H9 (cell line): ENCODE measurements at regions not wholly inside any gene's neighbourhood (a gene's known extent, or its start where the extent isn't known, plus 50 kb on each side); places are given as distances from the start of the nearest gene placed in this dataset.

Experiments
- DNase-seq: peaks from one replicate; pipeline ENCODE4 v3.0.0-alpha.2; 2017
- H2AFZ ChIP-seq: one replicate; pipeline ENCODE4 v1.6.1; 2013; ENCODE audit warnings: mild to moderate bottlenecking, low read length, control low read depth, moderate library complexity
- H2AK5ac ChIP-seq: 2 replicates; pipeline ENCODE4 v1.6.1; 2013; ENCODE audit warnings: low read length, control low read depth, mixed read lengths; ENCODE audit not compliant: insufficient read length
- H2BK120ac ChIP-seq: one replicate; pipeline ENCODE4 v1.6.1; 2013; ENCODE audit warnings: low read depth, mild to moderate bottlenecking, low read length, control low read depth, inconsistent platforms; ENCODE audit not compliant: poor library complexity, severe bottlenecking
- H2BK12ac ChIP-seq: 2 replicates; pipeline ENCODE4 v1.6.1; 2013; ENCODE audit warnings: low read length, control low read depth, mixed read lengths, low read depth; ENCODE audit not compliant: insufficient read length
- H2BK15ac ChIP-seq: 2 replicates; pipeline ENCODE4 v1.6.1; 2013; ENCODE audit warnings: low read depth, low read length, control low read depth
- H2BK20ac ChIP-seq: one replicate; pipeline ENCODE4 v1.6.1; 2013; ENCODE audit warnings: low read depth, mild to moderate bottlenecking, low read length, control low read depth, inconsistent platforms; ENCODE audit not compliant: poor library complexity, severe bottlenecking
- H2BK5ac ChIP-seq: 2 replicates; pipeline ENCODE4 v1.6.1; 2013; ENCODE audit warnings: low read length, control low read depth, mixed read lengths; ENCODE audit not compliant: insufficient read length
- H3K14ac ChIP-seq: 2 replicates; pipeline ENCODE4 v1.6.1; 2013; ENCODE audit warnings: low read length, control low read depth; ENCODE audit not compliant: insufficient read depth
- H3K18ac ChIP-seq: 2 replicates; pipeline ENCODE4 v1.6.1; 2013; ENCODE audit warnings: low read depth, mild to moderate bottlenecking, mixed read lengths, low read length, control low read depth; ENCODE audit not compliant: insufficient read length
- H3K23ac ChIP-seq: 2 replicates; pipeline ENCODE4 v1.6.1; 2013; ENCODE audit warnings: low read length, control low read depth, mixed read lengths, low read depth; ENCODE audit not compliant: insufficient read length
- H3K23me2 ChIP-seq: 2 replicates; pipeline ENCODE4 v1.6.1; 2013; ENCODE audit warnings: low read depth, mild to moderate bottlenecking, mixed read lengths, low read length, control low read depth; ENCODE audit not compliant: insufficient read length, poor library complexity, severe bottlenecking
- H3K27ac ChIP-seq: 2 replicates; pipeline ENCODE4 v1.5.1; 2013; ENCODE audit warnings: low read length, control low read depth, mixed read lengths, low read depth; ENCODE audit not compliant: insufficient read length
- H3K27me3 ChIP-seq: 2 replicates; pipeline ENCODE4 v1.6.1; 2013; ENCODE audit warnings: low read length, control low read depth, inconsistent platforms; ENCODE audit not compliant: insufficient read depth
- H3K4ac ChIP-seq: 2 replicates; pipeline ENCODE4 v1.6.1; 2013; ENCODE audit warnings: low read depth, mild to moderate bottlenecking, control low read depth, inconsistent platforms, low read length, moderate library complexity
- H3K4me1 ChIP-seq: 2 replicates; pipeline ENCODE4 v1.6.1; 2013; ENCODE audit warnings: low read length, control low read depth, inconsistent platforms; ENCODE audit not compliant: insufficient read depth
- H3K4me2 ChIP-seq: 2 replicates; pipeline ENCODE4 v1.6.1; 2013; ENCODE audit warnings: low read length, control low read depth, mixed read lengths; ENCODE audit not compliant: insufficient read length, insufficient read depth
- H3K56ac ChIP-seq: 2 replicates; pipeline ENCODE4 v1.6.1; 2013; ENCODE audit warnings: low read depth, mild to moderate bottlenecking, mixed read lengths, low read length, control low read depth; ENCODE audit not compliant: insufficient read length
- H3K79me1 ChIP-seq: 2 replicates; pipeline ENCODE4 v1.6.1; 2013; ENCODE audit warnings: low read depth, mild to moderate bottlenecking, moderate library complexity, low read length, control low read depth, inconsistent platforms; ENCODE audit not compliant: insufficient read depth, poor library complexity, severe bottlenecking
- H3K79me2 ChIP-seq: 2 replicates; pipeline ENCODE4 v1.6.1; 2013; ENCODE audit warnings: low read length, control low read depth, inconsistent platforms; ENCODE audit not compliant: insufficient read depth
- H3K9ac ChIP-seq: 2 replicates; pipeline ENCODE4 v1.6.1; 2013; ENCODE audit warnings: low read length, control low read depth, mixed read lengths; ENCODE audit not compliant: insufficient read length; ENCODE audit errors: extremely low read depth
- H3K9me3 ChIP-seq: one replicate; pipeline ENCODE4 v1.6.1; 2013; ENCODE audit warnings: low read depth, low read length, inconsistent platforms; ENCODE audit not compliant: control insufficient read depth
- H3T11ph ChIP-seq: one replicate; pipeline ENCODE4 v1.6.1; 2013; ENCODE audit warnings: mild to moderate bottlenecking, low read length, control low read depth, inconsistent platforms
- H4K20me1 ChIP-seq: one replicate; pipeline ENCODE4 v1.6.1; 2013; ENCODE audit not compliant: control insufficient read depth, insufficient read length, insufficient read depth
- H4K5ac ChIP-seq: 2 replicates; pipeline ENCODE4 v1.6.1; 2013; ENCODE audit warnings: low read depth, mild to moderate bottlenecking, mixed read lengths, low read length, control low read depth; ENCODE audit not compliant: insufficient read length
- H4K8ac ChIP-seq: replicated peaks from 2 replicates; pipeline ENCODE4 v1.6.1; 2013; ENCODE audit warnings: low read length, control low read depth, mixed read lengths, low read depth; ENCODE audit not compliant: insufficient read length
- H4K91ac ChIP-seq: 2 replicates; pipeline ENCODE4 v1.6.1; 2013; ENCODE audit warnings: low read depth, mild to moderate bottlenecking, moderate library complexity, mixed read lengths, low read length, control low read depth; ENCODE audit not compliant: insufficient read length
- H3K27ac Mint-ChIP-seq, 3 experiments: 2 replicates in 2 of 3; 3 replicates in 1 of 3; pipeline ENCODE4 v1.8.0; 2020 to 2021; ENCODE audit warnings: mixed read lengths in 3 of 3, mild to moderate bottlenecking in 1 of 3, moderate library complexity in 1 of 3
- H3K27me3 Mint-ChIP-seq: 2 replicates; pipeline ENCODE4 v1.8.0; 2021; ENCODE audit warnings: low read depth, mild to moderate bottlenecking, moderate library complexity, mixed read lengths
- H3K36me3 Mint-ChIP-seq, 3 experiments: 2 replicates in 2 of 3; 3 replicates in 1 of 3; pipeline ENCODE4 v1.8.0; 2020 to 2021; ENCODE audit warnings: low read depth in 3 of 3, mixed read lengths in 3 of 3; ENCODE audit not compliant: insufficient read depth in 1 of 3
- H3K4me1 Mint-ChIP-seq, 2 experiments: 2 replicates each; pipeline ENCODE4 v1.8.0; 2020; ENCODE audit warnings: mixed read lengths in 2 of 2
- H3K4me3 Mint-ChIP-seq, 2 experiments: 2 replicates in 1 of 2; 3 replicates in 1 of 2; pipeline ENCODE4 v1.8.0; 2020 to 2021; ENCODE audit warnings: mild to moderate bottlenecking in 2 of 2, mixed read lengths in 2 of 2, moderate library complexity in 1 of 2
- H3K9me3 Mint-ChIP-seq, 2 experiments: 2 replicates in 1 of 2; 3 replicates in 1 of 2; pipeline ENCODE4 v1.8.0; 2020; ENCODE audit warnings: mild to moderate bottlenecking in 2 of 2, mixed read lengths in 2 of 2, moderate library complexity in 1 of 2
- CTCF ChIP-seq: fragments of 200-600 bp; sonication (generic); conservative IDR thresholded peaks from 3 replicates; pipeline ENCODE4 v1.8.0; 2021; ENCODE audit warnings: antibody characterized with exemption, mild to moderate bottlenecking
- WGBS: extraction: QIAGEN DNeasy Blood & Tissue Kit; methylation state at CpG from one replicate; pipeline ENCODE4 v1.1.7; 2013; ENCODE audit warnings: missing lambda C conversion rate, low lambda C conversion rate, mixed read lengths; ENCODE audit not compliant: insufficient read length; ENCODE audit errors: extremely low coverage; 5-methylcytosine and 5-hydroxymethylcytosine counted together

DNA sequence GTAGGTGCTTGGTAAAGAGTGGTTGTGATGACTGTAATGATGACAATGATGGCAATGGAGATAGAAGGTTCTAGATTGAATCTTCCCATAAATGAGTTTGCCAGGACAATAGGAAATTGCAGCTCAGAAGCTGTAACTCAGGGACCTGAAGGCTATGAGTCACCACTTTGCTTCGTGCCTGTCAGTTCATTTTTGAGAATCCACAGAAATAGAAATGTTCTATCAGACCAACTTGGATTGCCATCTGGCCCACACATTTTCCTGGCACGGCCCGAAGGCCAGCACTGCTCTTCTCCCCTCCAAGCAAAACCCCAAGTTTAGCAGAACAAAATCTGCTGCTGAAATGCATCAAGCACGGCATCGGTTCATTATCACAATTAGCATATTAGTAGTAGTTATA lies 1127.0 kb downstream of the BCL11B start:
- Histone ChIP-seq H3K9me3 (no peaks in the 10 kb centered on the region), H3K27me3 (no peaks in the 10 kb centered on the region), H3K27ac (no peak overlapping the region), H2BK12ac (no peak overlapping the region), H4K20me1 (no peaks in the 10 kb centered on the region), H2AK5ac (no peak overlapping the region), H3K14ac (no peak overlapping the region), H2BK20ac (no peak overlapping the region), H2BK5ac (no peak overlapping the region), H3K18ac (no peak overlapping the region), H3K79me1 (no peaks in the 10 kb centered on the region), H3K4me2 (no peak overlapping the region), H4K91ac (no peak overlapping the region), H3K79me2 (no peaks in the 10 kb centered on the region), H3K23ac (no peak overlapping the region), H3K4me1 (no peaks in the 10 kb centered on the region; the same call in 1 of the 2 replicates), H2BK120ac (no peak overlapping the region), H2AFZ (no peak overlapping the region), H4K5ac (no peak overlapping the region), H3K23me2 (no peaks in the 10 kb centered on the region), H2BK15ac (no peak overlapping the region), H4K8ac (no peak overlapping the region), H3T11ph (no peak overlapping the region), H3K4ac (no peak overlapping the region), H3K9ac (no peak overlapping the region), H3K56ac (no peak overlapping the region)
- Mint-ChIP-seq H3K36me3 (no peaks in the 10 kb centered on the region), H3K4me3 (no peak overlapping the region), H3K27ac (no peak overlapping the region; a peak in 1 of 7 replicates), H3K4me1 (peaks cover 16% of the 10 kb centered on the region in 2 experiments), H3K27me3 (no peaks in the 10 kb centered on the region), H3K9me3 (no peaks in the 10 kb centered on the region)
- DNase-seq, result no peak
- no peak for TF ChIP-seq CTCF
- no CpG with 5 or more reads among the region's 5 CpGs for WGBS
